GM12878 (cell line): ENCODE measurements at regions not wholly inside any gene's neighbourhood (a gene's known extent, or its start where the extent isn't known, plus 50 kb on each side); places are given as distances from the start of the nearest gene placed in this dataset.
A peak's percentile ranks its signal among the peaks of the same experiment; 100 is the strongest.
"Not testable (repeated sequence)": the region's sequence is repeated elsewhere in the genome, so short reads cannot be mapped to it uniquely, and the experiment has no call there.

Source experiments
- ATAC-seq: fragments of 200-7000 bp; cut with Tn5 transposase; 3 replicates; pipeline ENCODE4 v1.9.1; 2020; ENCODE audit warnings: mild to moderate bottlenecking, moderate library complexity
- BruUV-seq: library from RNA; stranded (reverse); fragments of 400-500 nt; replicated peaks from 2 replicates; lab custom pipeline; 2021; lab: Mats Ljungman, UMichigan
- CTCF ChIA-PET: fragments of 300-600 bp; sonication (Branson Sonifier 250); formaldehyde crosslinking; extraction: SDS; loops from one replicate; lab custom pipeline; 2021; ENCODE audit warnings: inconsistent platforms; lab: Yijun Ruan, JAX
- POLR2A ChIA-PET: fragments of 350-600 bp; formaldehyde crosslinking; extraction: SDS; loops from one replicate; lab custom pipeline; 2021; ENCODE audit warnings: inconsistent platforms; lab: Charles Lee
- RAD21 ChIA-PET: fragments of 300-600 bp; sonication (Branson Sonifier 250); formaldehyde crosslinking; loops from one replicate; lab custom pipeline; 2023; ENCODE audit warnings: antibody characterized with exemption; ENCODE audit not compliant: unreplicated experiment; lab: Charles Lee
- SMC1A ChIA-PET: fragments of 300-600 bp; sonication (Branson Sonifier 250); formaldehyde crosslinking; loops from one replicate; lab custom pipeline; 2023; ENCODE audit not compliant: unreplicated experiment, uncharacterized antibody; lab: Charles Lee
- DNase-seq: peaks from one replicate; pipeline ENCODE4 v3.0.0-alpha.2; 2011; ENCODE audit warnings: low read depth, low spot score
- FAIRE-seq: peaks from 3 replicates; lab custom pipeline; 2011; peaks lifted over from hg19 to GRCh38; lab: Jason Lieb, UNC
- H2AFZ ChIP-seq: 2 replicates; pipeline ENCODE4 v1.6.0; 2011; ENCODE audit warnings: low read depth, low read length, control low read depth; ENCODE audit not compliant: control insufficient read depth
- H3K27ac ChIP-seq: 2 replicates; pipeline ENCODE4 v1.5.1; 2011; ENCODE audit warnings: control low read depth; ENCODE audit not compliant: control insufficient read depth, insufficient read depth
- H3K27me3 ChIP-seq, 2 experiments: replicated peaks in 1 of 2; 2 replicates each; pipeline versions ENCODE4 v1.6.0 to v1.6.1; 2011; ENCODE audit warnings: low read length in 1 of 2; ENCODE audit not compliant: control insufficient read depth in 2 of 2, insufficient read depth in 2 of 2
- H3K36me3 ChIP-seq, 2 experiments: 2 replicates each; pipeline ENCODE4 v1.5.1; 2011; ENCODE audit warnings: low read length in 1 of 2; ENCODE audit not compliant: control insufficient read depth in 2 of 2, insufficient read depth in 2 of 2
- H3K4me1 ChIP-seq: 2 replicates; pipeline ENCODE4 v1.6.1; 2011; ENCODE audit warnings: mild to moderate bottlenecking, low read length, moderate library complexity, mixed read lengths; ENCODE audit not compliant: control insufficient read depth, insufficient read depth
- H3K4me2 ChIP-seq: 2 replicates; pipeline ENCODE4 v1.6.0; 2011; ENCODE audit warnings: control low read depth; ENCODE audit not compliant: control insufficient read depth, insufficient read depth
- H3K4me3 ChIP-seq: fragments of 200-600 bp; sonication (generic); 2 replicates; pipeline ENCODE4 v1.5.1; 2016
- H3K79me2 ChIP-seq: 2 replicates; pipeline ENCODE4 v1.6.0; 2011; ENCODE audit warnings: low read length; ENCODE audit not compliant: control insufficient read depth, insufficient read depth
- H3K9ac ChIP-seq: 2 replicates; pipeline ENCODE4 v1.8.0; 2011; ENCODE audit warnings: low read length, control low read depth, mixed read lengths; ENCODE audit not compliant: control insufficient read depth, insufficient read depth
- H3K9me3 ChIP-seq: replicated peaks from 3 replicates; pipeline ENCODE4 v1.5.1; 2011; ENCODE audit warnings: mild to moderate bottlenecking, low read length; ENCODE audit not compliant: control insufficient read depth, insufficient read depth
- H4K20me1 ChIP-seq: 2 replicates; pipeline ENCODE4 v1.6.0; 2011; ENCODE audit not compliant: control insufficient read depth, insufficient read depth
- WGBS: methylation state at CpG from one replicate; pipeline ENCODE4 v1.1.6; 2016; ENCODE audit warnings: low lambda C conversion rate; ENCODE audit not compliant: insufficient replicate concordance, insufficient coverage; ENCODE audit errors: missing lambda C conversion rate; 5-methylcytosine and 5-hydroxymethylcytosine counted together
- in situ Hi-C: fragments of 300-500 bp; cut with MboI; formaldehyde crosslinking; loops from 9 replicates; pipeline ENCODE4 v1.14.3; 2018; ENCODE audit warnings: mixed read lengths
- intact Hi-C: fragments of 100-400 bp; cut with micrococcal nuclease; formaldehyde crosslinking; loops from one replicate; pipeline ENCODE4 v1.14.2; 2022; ENCODE audit not compliant: unreplicated experiment

GRCh38 chr21:5114893-5115645 is 5406.3 kb upstream of the TPTE start:
- H3K4me2 ChIP-seq, BruUV-seq, SMC1A ChIA-PET, intact Hi-C loops, H3K27ac ChIP-seq, DNase-seq, POLR2A ChIA-PET, H3K4me1 ChIP-seq, H4K20me1 ChIP-seq, H3K4me3 ChIP-seq, CTCF ChIA-PET, H3K9me3 ChIP-seq, FAIRE-seq, H3K9ac ChIP-seq, RAD21 ChIA-PET, H3K79me2 ChIP-seq, in situ Hi-C loops, H2AFZ ChIP-seq, H3K36me3 ChIP-seq, H3K27me3 ChIP-seq: not testable (repeated sequence)
- ATAC-seq = peak; percentile 1; the same call in 2 of the 3 replicates
- WGBS = 65% methylated on average over 7 of the region's 24 CpGs

- POLR2A ChIA-PET, in situ Hi-C loops, H3K9me3 ChIP-seq, SMC1A ChIA-PET, H3K79me2 ChIP-seq, H3K36me3 ChIP-seq, H2AFZ ChIP-seq, H3K4me3 ChIP-seq, H3K27me3 ChIP-seq, FAIRE-seq, RAD21 ChIA-PET, intact Hi-C loops, DNase-seq, BruUV-seq, H4K20me1 ChIP-seq, H3K4me1 ChIP-seq, CTCF ChIA-PET: not testable (repeated sequence)
- WGBS = 0% methylated on average over 10 of the region's 24 CpGs
- Histone ChIP-seq H3K27ac (peak overlapping the region; percentile 70), H3K9ac (0 out of 2 replicates have a peak overlapping the region, but pooled peaks have one; percentile 34), H3K4me2 (peak overlapping the region; percentile 33; the same call in 1 of the 2 replicates)
- ATAC-seq = peak; percentile 24
Measured at GRCh38 chr21:5115646-5116343, 5405.6 kb upstream of the TPTE start.

DNA sequence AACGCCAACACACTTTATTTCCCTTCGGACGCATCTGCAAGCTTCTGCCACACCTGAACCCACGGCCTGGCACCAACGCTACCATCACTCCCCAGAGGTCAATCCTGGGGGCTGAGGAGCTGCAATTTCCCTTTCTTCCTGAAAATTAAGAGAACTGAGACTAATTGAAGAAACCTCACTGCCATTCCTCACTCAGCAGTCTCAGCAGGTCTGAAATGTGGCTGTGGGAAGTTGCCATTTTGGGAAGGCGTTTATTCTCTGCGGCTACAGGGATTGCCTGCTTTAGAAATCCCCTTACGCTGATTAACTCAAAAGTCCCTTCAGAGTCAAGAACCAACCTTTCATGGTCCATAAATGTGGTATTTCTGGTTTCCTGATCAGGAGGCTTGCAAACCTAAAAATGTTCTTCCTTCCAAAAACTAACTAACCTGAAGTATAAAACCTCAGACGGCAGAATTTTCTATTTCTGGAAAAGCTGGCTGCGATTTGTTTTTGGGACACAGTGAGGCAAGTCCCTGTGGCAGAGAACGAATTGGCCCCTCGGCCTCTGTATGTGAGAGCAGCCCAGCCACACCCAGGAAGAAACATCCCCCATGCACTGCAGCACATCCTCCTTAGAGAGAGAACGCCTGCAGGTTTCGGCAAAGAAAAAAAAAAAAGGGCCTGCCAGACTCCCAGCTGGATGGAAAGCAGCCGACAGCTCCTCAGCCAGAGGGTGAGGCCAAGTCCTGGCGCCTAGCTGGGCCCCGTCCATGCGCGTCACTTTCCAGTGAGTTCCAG is 5404.8 kb upstream of the TPTE start:
- H3K4me3 ChIP-seq, SMC1A ChIA-PET, H3K4me1 ChIP-seq, FAIRE-seq, H3K36me3 ChIP-seq, POLR2A ChIA-PET, RAD21 ChIA-PET, H4K20me1 ChIP-seq, H2AFZ ChIP-seq, CTCF ChIA-PET, H3K9ac ChIP-seq, H3K27me3 ChIP-seq, DNase-seq, in situ Hi-C loops, intact Hi-C loops, H3K79me2 ChIP-seq, H3K9me3 ChIP-seq: not testable (repeated sequence)
- Histone ChIP-seq H3K4me2 (0 out of 2 replicates have a peak overlapping the region, but pooled peaks have one; percentile 33), H3K27ac (peak overlapping the region; percentile 70)
- TSS peak; percentile 62 for BruUV-seq
- ATAC-seq = peak; percentile 37
- no CpG with 5 or more reads among the region's 19 CpGs for WGBS
